Heart left ventricle (tissue), 13 donors: ENCODE measurements at regions not wholly inside any gene's neighbourhood (a gene's known extent, or its start where the extent isn't known, plus 50 kb on each side); places are given as distances from the start of the nearest gene placed in this dataset.

Experiments used
- CTCF ChIP-seq, 12 donors: fragments of 200-600 bp; sonication (generic) in 4 of 12; IDR thresholded peaks; one replicate each; pipeline versions ENCODE4 v1.5.0 to v1.8.0; 2018 to 2022; ENCODE audit warnings: antibody characterized with exemption in 12 of 12, mild to moderate bottlenecking in 5 of 12
- POLR2A ChIP-seq, 2 donors: fragments of 450-650 bp; IDR thresholded peaks; one replicate each; pipeline ENCODE4 v1.6.1; 2017; ENCODE audit warnings: antibody characterized with exemption in 2 of 2, mild to moderate bottlenecking in 2 of 2, moderate library complexity in 2 of 2
- donor health status: ischemic (EF 13 %, LVEDD 7.1; RV severe dilation, severe dysfunction).
- donor health status: DM: no; HTN: yes; CAD: no.
- donor health status: DM: no; HTN: no; CAD: no.
- donor health status: ischemic (EF 25% LVEDD 6.9; RV normal size, moderate dysfunction).
- donor health status: ischemic (EF 25% LVEDD 5.7; RV mildly dilated, moderate dysfunction).
- donor health status: ischemic (EF 35%, LVEDD 5.7; RV mildly dilated, moderate dysfunction).
- donor health status: nonischemic (EF 11% LVEDD 7.7; RV severe dilation, severe dysfunction).
- donor health status: DM: yes; HTN: yes; CAD: no.
- donor health status: PGD.
- donor health status: ischemic (EF 29% LVEDD 5.4; RV normal size, mild dysfunction).
- donor health status: nonischemic (EF 23%, LVEDD 6.1; RV moderate dilation, normal function).

GRCh38 chr5:30479104-30479503, 714.4 kb upstream of the CDH6 start:
- TF ChIP-seq CTCF (IDR thresholded peaks at IDR 0.05) (no peak), POLR2A (IDR thresholded peaks at IDR 0.05) (no peak)
